ENCODE measurements at regions not wholly inside any gene's neighbourhood (a gene's known extent, or its start where the extent isn't known, plus 50 kb on each side); places are given as distances from the start of the nearest gene placed in this dataset.

- no peak for DNase-seq
These were observed 739.2 kb downstream of the MRPL39 start for GRCh38 chr21:24868117-24868516.

- no peak for DNase-seq
These were observed 745.8 kb downstream of the MRPL39 start for GRCh38 chr21:24861471-24861870.

GRCh38 chr21:24856326-24856725 is 751.0 kb downstream of the MRPL39 start:
- DNase-seq, result no peak

- DNase-seq, result no peak
These were observed 754.6 kb downstream of the MRPL39 start for GRCh38 chr21:24852610-24853195.

- DNase-seq, result no peak
These were observed 757.2 kb downstream of the MRPL39 start for GRCh38 chr21:24850121-24850520.

- no peak for DNase-seq
These were observed 762.6 kb downstream of the MRPL39 start for GRCh38 chr21:24844671-24845070.

GRCh38 chr21:24840287-24840686 is 767.0 kb downstream of the MRPL39 start:
- DNase-seq, result no peak

GRCh38 chr21:24832961-24833360 is 774.3 kb downstream of the MRPL39 start:
- DNase-seq, result no peak

- no peak for DNase-seq
These were observed 777.9 kb downstream of the MRPL39 start for GRCh38 chr21:24829397-24829796.

GRCh38 chr21:24826822-24827221 is 780.5 kb downstream of the MRPL39 start:
- DNase-seq, result no peak

- DNase-seq, result no peak
These were observed 781.9 kb downstream of the MRPL39 start for GRCh38 chr21:24825348-24825747.

GRCh38 chr21:24824209-24824608 is 783.1 kb downstream of the MRPL39 start:
- no peak for DNase-seq

GRCh38 chr21:24823247-24823646 is 784.0 kb downstream of the MRPL39 start:
- DNase-seq, result no peak

GRCh38 chr21:24785033-24785432 is 822.2 kb downstream of the MRPL39 start:
- no peak for DNase-seq

- no peak for DNase-seq
These were observed 826.1 kb downstream of the MRPL39 start for GRCh38 chr21:24781146-24781545.

- DNase-seq, result no peak
These were observed 847.8 kb downstream of the MRPL39 start for GRCh38 chr21:24759348-24760075.

GRCh38 chr21:24738063-24738462 is 869.2 kb downstream of the MRPL39 start:
- no peak for DNase-seq

- no peak for DNase-seq
These were observed 869.9 kb downstream of the MRPL39 start for GRCh38 chr21:24737296-24737850.

- DNase-seq, result no peak
These were observed 876.6 kb downstream of the MRPL39 start for GRCh38 chr21:24730661-24731060.

- no peak for DNase-seq
These were observed 877.7 kb downstream of the MRPL39 start for GRCh38 chr21:24729568-24729967.

GRCh38 chr21:24727803-24728440 is 879.4 kb downstream of the MRPL39 start:
- no peak for DNase-seq

- no peak for DNase-seq
These were observed 890.9 kb downstream of the MRPL39 start for GRCh38 chr21:24716281-24716918.

- no peak for DNase-seq
These were observed 892.6 kb downstream of the MRPL39 start for GRCh38 chr21:24714646-24715200.

Data from CD4-positive, alpha-beta T cell treated with Interleukin-15 for 1 hour (primary cell).